Thyroid gland (tissue), 4 donors: ENCODE measurements at regions not wholly inside any gene's neighbourhood (a gene's known extent, or its start where the extent isn't known, plus 50 kb on each side); places are given as distances from the start of the nearest gene placed in this dataset.

Experiments used
- POLR2A ChIP-seq, 2 donors: fragments of 450-650 bp; IDR thresholded peaks; one replicate each; pipeline ENCODE4 v1.6.1; 2017; ENCODE audit warnings: antibody characterized with exemption in 2 of 2, mild to moderate bottlenecking in 2 of 2, moderate library complexity in 1 of 2
- TF ChIP-seq, protein P1 (sequence below), 6 experiments: fragments of 200-600 bp in 3 of 6; fragments of 450-650 bp in 3 of 6; sonication (generic) in 3 of 6; IDR thresholded peaks; one replicate each; pipeline ENCODE4 v1.5.1; 2016 to 2019; ENCODE audit warnings: antibody characterized with exemption in 6 of 6, mild to moderate bottlenecking in 2 of 6, inconsistent platforms in 1 of 6, moderate library complexity in 1 of 6

DNA sequence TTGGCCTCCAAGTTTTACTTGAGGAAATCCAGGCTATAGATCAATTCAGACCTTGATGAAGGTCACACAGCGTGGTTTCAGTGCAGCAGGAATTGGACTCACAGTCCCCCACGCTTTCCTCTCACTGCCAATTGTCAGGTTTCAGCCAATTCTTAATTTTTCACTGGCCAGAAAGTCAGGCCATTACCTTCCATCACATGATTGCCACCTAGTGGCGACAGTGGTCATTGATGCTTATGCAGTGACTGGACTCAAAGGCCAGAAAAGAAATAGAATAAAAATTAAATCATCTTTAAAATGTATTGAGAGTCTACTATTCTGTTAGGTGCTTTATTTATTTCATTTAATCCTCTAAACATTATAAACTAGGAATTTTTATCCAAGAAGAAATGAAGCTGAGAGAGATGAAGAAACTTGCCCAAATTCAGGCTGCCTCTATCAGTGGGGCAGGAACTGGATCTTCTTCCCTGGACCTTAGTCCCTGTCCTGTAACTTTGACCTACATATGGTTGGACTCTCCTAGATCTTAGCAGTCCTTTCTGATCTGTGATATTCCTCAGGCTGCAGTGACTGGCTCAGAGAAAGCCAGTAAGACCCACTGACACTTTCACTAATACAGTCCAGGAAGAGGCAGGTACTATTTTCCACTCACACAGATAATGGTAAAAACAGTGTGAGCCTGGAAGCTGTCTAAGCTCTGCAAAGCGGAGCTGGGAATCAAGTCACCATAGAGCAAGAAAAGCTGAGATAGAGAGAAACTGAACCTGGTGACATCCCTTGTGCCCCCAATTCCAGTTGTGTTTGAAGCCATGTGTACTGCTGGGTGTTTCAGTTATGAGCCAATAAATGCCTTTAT, 133.3 kb downstream of the ELOVL4 start:
- TF ChIP-seq, protein P1, sequence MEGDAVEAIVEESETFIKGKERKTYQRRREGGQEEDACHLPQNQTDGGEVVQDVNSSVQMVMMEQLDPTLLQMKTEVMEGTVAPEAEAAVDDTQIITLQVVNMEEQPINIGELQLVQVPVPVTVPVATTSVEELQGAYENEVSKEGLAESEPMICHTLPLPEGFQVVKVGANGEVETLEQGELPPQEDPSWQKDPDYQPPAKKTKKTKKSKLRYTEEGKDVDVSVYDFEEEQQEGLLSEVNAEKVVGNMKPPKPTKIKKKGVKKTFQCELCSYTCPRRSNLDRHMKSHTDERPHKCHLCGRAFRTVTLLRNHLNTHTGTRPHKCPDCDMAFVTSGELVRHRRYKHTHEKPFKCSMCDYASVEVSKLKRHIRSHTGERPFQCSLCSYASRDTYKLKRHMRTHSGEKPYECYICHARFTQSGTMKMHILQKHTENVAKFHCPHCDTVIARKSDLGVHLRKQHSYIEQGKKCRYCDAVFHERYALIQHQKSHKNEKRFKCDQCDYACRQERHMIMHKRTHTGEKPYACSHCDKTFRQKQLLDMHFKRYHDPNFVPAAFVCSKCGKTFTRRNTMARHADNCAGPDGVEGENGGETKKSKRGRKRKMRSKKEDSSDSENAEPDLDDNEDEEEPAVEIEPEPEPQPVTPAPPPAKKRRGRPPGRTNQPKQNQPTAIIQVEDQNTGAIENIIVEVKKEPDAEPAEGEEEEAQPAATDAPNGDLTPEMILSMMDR (IDR thresholded peaks at IDR 0.05): peak; percentile 71 to 85 (median 79)
- TF ChIP-seq POLR2A (IDR thresholded peaks at IDR 0.05): no peak
